NAMALWA (cell line): ENCODE measurements at regions not wholly inside any gene's neighbourhood (a gene's known extent, or its start where the extent isn't known, plus 50 kb on each side); places are given as distances from the start of the nearest gene placed in this dataset.

Experiments
- DNase-seq: peaks from one replicate; pipeline ENCODE4 v3.0.0-alpha.2; 2015; ENCODE audit warnings: low spot score

DNA sequence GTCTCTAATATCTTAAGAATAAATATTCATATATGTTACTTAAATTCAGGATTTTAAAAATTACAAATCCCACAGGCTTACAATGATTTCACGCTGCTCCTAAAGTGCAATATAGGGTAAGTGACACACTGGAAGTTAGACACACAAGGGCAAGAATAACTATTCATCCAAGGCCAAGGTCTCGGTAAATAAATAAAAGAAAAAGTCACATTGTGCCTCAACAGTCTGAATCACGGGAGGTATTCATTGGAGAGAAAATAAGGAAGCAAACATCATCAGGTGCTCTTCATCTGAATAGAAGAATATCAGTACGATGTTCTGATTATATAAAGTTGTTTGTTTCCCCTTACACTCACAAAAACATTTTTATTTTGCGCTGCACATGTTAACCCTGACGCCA, 820.2 kb downstream of the TRIB2 start:
- DNase-seq = no peak

DNA sequence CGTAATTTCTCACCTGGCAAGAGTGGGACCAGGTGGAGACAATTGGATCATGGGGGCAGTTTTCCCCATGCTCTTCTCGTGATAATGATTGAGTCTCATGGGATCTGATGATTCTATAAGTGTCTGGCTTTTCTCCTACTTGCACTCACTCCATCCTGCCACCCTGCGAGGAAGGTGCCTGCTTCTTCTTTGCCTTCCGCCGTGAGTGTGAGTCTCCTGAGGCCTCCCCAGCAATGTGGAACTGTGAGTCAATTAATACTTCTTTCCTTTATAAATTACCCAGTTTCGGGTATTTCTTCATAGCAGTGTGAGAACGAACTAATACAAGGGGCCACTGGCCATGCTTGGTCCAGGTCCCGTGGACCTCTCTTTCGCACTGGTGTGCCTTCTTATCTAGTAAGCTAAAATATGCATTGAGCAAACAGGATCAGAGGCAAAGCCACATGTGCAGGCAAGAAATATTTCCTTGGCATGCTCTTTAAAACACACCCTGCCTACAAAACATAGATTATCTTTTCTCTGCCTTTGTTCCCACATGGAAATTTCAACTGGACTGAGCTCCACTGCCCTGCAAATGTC, 821.1 kb downstream of the TRIB2 start:
- no peak for DNase-seq

DNA sequence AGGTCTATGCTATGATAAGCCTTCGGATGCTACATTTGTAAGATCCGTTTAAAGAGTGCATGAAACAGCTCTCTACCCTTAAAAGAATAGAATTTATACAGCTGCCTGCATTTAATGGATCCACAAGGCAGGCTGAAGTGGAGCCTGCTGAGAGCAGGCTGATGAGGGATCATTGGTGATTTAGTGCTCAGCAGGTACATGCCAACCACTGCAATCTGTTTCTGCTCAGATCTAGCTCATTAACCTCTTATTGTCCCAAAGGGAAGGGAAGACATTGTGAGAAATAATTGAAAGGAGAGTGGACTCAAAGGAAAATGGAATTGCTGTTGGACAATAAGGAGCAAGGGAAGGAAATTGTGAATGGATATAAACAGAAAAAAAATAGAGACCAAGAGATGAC, 822.6 kb downstream of the TRIB2 start:
- no peak for DNase-seq

DNA sequence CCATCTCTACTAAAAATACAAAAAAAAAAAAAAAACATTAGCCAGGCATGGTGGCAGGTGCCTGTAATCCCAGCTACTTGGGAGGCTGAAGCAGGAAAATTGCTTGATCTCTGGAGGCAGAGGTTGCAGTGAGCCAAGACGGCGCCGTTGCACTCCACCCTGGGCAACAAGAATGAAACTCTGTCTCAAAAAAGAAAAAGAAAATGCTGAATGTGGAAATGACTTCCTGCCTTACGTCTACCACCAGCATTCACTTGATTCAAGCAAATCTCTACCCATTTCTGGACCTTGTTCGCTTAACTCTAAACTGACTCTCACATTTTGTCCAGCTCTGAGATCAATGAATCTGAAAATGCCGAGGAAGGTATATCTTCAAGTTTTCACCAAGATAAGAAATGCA, 825.3 kb downstream of the TRIB2 start:
- DNase-seq = no peak

DNA sequence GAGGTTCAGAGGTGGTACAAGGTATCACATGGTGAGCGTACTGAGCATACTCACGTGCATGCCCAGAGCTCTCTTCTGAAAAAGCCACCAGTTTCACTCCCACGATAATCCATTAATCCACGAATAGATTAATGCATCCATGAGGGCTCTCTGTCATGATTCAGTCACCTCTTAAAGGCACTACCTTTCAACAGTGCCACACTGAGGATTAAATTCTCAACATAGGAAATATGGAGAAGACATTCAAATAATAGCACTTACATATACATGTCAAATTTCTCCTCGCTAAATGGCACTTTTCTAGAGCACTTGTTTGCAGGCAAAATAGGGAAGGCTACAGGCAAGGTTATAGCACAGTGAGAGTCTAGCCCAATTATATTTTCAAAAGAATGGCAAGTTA, 825.9 kb downstream of the TRIB2 start:
- no peak for DNase-seq

DNA sequence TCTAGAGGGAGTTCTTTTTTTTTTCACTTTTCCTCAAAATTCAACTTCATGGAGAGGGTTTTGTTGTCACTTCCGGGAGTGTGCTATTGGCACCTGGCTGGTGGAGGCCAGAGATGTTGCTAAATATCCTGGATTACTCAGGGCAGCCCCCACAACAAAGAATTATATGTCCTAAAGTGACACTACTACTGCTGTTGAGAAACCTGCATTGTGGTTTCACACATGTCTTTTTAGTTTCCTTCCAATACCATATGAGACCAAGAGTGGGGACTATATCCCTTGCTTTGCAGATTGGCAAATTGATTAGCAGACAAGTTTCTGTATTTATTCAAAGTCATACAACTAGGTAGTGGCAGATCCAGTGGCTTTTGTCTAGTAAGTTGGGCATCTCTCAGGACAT, 826.8 kb downstream of the TRIB2 start:
- no peak for DNase-seq

DNA sequence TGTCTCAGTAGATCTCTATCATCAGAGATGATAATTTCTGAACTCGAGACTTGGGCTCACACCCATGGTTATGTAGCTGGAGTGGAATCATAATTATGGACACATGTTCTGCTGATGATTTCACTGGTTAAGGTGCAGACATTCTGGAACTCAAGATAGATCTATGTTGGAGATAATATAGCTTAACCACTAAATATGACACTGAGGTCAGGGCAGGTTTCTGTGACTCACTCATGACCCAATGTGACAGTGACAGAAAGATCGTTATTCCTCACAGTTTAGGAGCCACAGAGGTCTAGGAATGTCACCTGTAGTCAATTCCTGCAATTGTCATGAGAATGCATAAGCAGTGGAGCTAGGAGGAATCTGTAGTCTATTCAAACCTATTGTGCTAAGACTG, 828.6 kb downstream of the TRIB2 start:
- no peak for DNase-seq

DNA sequence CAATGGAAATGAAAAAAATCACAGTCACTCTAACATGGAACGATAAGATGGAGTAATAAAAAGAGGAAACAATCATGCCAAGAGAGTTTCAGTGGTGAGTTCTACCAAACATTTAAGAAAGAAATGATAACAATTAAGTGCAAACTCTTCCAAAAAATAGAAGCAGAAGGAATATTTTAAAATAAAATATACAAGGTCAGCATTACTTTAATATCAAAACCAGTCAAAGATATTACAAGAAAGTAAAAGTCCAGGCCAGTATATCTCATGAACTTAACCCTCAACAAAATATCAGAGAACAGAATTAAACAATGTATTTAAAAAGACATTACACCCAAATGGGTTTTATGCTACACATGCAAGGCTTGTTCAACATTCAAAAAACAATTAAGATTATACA, 829.4 kb downstream of the TRIB2 start:
- DNase-seq = no peak

DNA sequence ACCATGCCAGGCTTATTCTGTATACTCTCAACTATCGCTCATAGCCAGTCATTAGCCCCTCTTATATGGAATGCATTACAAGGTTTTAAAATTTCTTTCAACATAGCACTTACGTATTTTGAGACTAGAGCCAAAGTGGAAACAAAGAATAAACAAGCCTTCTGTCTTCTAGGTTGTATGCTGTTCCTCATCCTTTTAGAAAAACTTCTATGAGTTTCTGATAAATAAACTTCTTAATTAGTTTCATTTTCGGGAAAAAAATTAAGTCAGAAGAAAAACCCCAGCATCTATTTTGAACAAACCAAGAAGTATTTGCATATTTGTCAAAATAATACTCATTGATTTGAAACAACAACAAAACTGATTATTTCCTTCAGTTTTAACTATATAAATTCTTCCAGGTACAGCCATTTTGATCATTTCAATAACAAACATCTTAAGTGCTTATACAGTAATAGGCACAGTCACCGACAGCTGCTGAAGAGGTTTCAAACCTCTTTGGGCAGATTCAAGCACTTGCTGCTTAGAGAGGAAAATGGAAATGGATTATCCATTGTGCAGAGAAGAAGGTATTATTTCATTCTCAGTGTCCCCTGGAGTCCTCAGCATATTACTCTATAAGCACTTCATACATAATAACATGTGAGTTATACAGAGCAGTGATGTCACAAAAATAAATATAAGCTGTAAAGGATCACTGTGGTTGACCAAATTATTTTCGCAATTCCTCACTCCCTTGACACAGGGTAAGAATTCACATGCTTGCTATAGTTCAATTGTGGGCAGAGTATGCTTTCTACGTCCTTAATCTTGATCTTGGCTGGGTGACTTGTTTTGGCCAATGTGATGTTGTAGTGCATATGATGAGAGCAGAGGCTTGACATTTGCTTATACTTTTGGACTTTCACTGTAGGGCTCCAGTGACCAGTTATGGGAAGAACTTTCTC, 833.8 kb downstream of the TRIB2 start:
- DNase-seq = no peak

DNA sequence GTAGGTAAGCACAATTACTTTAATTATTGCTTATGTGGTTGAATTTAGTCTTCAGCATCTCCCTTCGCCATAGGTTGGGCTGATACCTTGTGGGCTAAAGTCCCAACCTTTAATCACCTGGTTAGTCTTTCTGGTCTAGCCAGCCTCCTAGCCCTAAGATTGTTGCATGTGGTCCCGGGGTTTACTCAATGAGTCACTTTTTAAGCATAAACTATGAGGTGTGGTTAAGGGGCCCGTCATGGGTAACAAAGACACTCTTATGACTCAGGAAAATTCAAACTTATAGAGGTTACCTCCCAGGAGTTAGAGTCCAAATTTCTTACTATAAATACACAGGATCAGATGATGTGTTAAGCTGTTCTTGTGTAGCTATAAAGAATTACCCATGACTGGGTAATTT, 841.6 kb downstream of the TRIB2 start:
- DNase-seq = no peak

DNA sequence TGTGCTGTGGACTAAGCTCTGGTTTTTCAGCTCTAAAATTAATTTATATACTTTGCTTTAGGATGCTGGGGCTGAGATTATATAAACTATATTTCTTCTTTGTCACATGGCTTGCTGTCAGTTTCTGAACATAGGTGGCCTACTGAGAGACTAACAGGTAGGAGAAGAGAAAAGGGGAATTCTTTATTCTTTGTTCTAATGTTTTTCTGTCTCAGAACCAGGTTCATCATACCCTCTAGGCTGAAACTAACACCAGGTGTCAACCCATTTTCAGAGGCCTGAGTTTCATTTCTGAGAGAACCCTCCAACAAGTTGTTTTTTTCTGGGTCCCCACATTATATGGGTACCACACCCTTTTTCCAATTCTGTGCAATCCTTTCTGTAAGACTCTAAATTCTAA, 843.6 kb downstream of the TRIB2 start:
- no peak for DNase-seq

DNA sequence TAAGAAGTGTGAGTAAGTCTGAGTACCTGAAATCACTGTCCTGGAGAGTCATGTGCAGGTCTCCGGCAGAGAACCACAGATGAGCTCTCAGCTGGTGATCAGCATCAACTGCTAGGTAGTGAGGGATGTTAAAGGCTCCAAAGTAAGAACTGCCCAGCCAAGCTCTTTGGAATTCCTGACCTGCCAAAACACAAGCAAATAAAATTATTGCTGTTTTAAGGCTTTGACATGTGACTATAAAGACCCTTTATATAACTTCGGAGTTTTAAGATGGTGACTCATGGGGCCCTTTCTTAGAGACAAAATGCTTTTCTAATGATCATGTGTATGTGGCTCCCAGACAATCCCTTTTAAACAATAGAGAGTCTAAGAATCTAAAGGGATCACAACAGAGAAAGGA, 855.7 kb downstream of the TRIB2 start:
- DNase-seq = no peak

DNA sequence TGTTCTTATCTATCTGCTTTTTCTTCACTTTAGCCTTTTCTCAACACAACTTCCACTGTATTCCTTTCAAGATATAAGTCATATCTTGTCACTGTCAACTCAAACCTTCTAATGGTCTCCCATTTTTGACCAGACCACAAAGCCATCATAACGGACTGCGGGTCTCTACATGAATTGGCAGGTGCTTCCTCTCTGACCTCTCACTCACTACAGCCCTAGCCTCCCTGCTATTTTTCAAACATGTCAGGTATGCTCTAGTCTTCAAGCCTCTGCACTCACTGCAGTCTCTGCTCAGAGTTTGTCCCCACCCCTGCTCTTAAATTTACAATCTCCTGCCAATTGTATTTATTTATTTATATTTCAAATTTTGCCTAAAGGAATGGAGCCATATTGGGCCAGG, 858.1 kb downstream of the TRIB2 start:
- no peak for DNase-seq

DNA sequence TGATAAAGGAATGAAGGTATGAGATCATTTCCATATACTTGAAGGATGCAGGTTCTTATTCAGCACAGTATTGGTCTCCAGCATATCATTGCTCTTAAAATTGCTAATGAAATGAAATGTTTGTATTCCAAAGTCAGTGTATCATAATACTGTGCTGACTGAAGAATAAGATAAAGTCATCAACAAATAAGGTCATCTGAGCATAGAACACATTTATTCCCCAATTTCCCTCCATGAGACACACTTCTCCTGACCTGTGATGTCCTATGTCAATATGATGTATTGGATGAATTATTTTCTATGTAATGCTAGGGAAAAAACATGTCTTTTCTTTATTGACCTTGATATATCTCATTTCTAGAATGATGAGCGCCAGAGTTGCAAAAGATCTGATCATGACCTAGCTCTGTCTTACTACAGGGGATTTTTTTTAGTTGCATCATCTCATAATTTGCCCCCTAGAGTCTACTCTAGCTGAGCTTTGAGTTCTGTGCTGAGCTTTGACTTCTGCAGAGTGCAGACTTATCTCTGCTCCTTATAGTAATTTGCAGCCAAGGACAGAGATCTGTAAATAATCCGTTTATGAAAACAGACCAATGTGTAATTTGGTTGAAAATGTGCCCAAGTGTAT, 859.8 kb downstream of the TRIB2 start:
- no peak for DNase-seq

DNA sequence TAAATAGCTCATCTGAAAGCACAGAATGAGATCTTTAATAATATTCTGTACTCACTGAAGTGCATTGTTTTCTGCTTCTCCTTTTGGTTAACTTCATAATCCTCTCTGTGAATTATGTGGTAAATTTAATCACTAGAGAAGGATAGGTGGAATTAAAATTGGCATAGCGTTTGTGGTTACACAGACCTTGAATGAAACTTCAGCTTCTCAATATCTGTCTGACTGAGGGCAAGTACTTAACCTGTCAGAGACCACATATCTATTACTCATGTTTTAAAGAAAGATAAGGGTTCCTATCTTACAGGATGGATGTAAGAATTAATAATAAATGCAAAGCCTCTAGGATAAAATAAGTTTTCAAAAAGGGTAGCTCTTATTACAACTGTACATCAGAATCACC, 861.8 kb downstream of the TRIB2 start:
- DNase-seq = no peak

DNA sequence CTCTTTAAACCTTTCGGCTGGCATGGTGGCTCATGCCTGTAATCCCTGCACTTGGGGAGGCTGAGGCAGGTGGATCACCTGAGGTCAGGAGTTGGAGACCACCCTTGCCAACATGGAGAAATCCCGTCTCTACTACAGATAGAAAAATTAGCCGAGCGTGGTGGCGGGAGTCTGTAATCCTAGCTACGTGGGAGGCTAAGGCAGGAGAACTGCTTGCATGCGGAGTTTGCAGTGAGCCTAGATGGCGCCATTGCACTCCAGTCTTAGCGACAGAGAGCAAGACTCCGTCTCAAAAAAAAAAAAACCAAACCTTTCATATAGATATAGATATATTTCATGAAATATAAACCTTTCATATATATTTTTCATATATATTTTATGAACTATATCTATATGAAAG, 864.7 kb downstream of the TRIB2 start:
- DNase-seq = no peak

DNA sequence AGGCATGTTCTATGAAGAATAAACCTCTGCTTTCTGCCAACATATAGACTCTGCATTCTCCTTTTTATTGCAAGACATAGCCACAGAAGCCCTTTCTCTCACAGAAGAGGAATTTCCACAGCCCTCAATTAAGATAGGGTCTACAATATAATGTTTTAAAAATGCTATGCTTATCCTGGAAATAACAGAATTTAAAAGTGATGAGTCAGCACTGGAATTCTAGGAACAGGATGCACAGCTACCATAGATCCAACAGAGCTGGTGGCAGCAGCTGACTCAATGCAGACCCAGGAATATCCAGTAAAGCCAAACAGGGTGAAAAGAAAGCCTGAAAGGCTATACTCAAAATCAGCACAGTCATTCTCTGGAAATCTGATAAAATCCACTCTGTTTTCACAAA, 866.9 kb downstream of the TRIB2 start:
- DNase-seq = no peak

DNA sequence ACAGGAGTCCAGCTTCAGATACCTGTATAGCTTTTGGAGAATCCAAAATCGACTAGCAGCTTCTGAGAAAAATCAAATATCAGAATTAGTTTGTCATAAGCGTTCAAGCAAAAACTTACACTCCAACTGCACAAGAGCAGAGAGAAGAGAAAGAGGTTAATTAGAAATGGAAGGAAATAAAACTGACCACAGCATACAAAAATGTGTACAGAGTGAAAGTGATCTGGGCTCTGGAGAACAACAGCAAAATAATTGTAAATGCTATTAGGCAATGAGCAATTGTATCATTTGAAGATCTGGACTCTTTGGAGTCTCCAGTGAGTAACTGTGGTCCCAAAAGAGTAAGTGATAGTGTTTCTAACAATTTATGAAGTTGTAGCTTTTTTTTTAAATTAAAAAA, 867.3 kb downstream of the TRIB2 start:
- no peak for DNase-seq

DNA sequence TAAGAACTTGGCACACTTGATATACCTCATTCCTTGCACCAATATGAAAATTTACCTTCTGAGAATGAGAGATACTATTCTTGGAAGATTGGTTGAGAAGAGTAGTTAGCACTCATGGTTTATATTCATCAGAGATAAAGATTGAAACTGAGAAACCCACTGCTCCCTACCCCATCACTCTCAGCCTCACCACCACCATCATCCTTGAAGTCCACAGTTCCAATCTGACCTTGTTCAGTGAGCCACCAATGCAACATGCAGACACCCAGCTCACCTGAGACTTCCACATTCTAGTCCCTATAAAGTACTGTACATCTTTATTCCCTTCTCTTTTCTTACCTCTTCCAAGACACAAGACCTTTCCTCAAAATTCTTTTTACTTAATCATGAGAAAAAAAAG, 869.0 kb downstream of the TRIB2 start:
- no peak for DNase-seq

DNA sequence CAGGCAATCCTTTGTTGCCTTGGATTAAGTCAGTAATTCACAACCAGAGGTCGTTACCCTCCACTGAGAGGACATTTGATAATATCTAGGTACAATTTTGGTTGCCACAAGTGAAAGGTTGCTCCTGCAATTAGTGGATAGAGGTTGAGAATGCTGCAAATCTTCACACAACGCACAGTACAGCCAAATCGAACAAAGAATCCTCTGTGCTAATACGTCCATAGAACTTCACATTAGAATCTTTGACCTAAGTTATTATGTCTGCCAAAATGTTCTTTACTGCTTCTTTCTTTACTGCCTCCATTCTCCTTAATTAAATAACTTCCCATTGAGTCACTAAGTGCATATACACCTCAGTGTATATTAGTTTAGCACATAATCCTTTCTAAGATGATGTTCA, 879.5 kb downstream of the TRIB2 start:
- DNase-seq = no peak

DNA sequence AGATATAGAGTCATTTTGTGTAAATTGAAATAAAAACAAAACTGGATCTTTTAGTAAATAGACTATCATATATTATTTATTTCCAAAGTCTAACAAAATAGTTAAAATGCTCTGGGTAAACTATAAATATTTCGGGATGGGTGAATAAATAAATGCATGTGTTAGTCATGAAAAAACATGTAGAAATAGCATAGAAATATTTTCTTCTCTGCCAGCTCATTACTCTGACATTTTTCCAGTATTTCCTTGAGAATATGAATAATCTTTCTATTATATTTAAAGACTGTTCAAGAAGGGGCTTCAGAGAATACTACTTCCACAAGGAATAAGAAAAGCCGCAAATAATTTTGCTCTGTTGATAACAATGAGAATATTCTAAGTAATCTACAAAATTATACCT, 880.4 kb downstream of the TRIB2 start:
- DNase-seq = no peak

DNA sequence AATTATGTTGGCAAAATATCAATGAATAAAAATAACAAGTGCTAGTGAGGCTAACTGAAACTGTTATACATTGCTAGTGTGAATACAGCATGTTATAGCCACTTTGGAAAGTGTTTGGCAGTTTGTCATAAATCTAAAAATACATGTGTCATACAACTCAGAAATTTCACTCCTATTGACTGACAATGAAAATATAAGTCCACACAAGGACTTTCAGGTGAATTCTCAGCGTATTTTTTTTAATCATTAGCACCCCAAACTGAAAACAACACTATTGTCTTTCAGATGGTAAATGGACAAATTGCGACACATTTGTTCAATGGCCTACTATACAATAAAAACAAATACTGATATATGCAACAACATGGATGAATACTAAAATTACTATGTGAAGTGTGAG, 884.8 kb downstream of the TRIB2 start:
- DNase-seq = no peak

DNA sequence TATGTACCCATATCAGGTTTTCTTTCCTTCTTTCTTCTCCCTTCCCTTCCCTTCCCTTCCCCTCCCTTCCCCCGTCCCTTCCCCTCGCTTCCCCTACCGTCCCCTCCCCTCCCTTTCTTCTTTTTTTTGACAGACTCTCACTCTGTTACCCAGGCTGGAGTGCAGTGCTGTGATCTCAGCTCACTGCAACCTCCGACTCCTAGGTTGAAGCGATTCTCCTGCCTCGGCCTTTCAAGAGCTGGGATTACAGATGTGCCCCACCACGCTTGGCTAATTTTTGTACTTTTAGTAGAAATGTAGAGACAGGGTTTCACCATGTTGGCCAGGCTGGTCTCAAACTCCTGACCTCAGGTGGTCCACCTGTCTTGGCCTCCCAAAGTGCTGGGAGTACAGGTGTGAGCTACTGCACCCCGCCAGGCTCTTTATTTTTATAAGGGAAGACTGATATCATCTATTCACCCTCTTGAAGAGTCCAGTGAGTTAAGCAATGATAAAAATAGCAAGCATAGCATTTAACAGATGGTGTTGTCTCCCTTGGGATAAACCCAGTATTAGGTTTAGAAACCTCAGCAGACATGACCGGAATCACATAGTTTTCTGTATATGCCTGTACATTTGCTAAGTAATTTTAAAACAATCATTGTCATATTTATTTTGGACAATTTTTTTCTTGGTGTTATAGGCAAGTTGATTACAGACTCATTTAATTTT, 888.4 kb downstream of the TRIB2 start:
- DNase-seq = no peak
